GM18505 (cell line): ENCODE measurements at regions not wholly inside any gene's neighbourhood (a gene's known extent, or its start where the extent isn't known, plus 50 kb on each side); places are given as distances from the start of the nearest gene placed in this dataset.
"Not testable (repeated sequence)": the region's sequence is repeated elsewhere in the genome, so short reads cannot be mapped to it uniquely, and the experiment has no call there.

Experiments
- ATAC-seq: cut with Tn5 transposase; IDR thresholded peaks from one replicate; pipeline ENCODE4 v1.9.1; 2021; ENCODE audit not compliant: unreplicated experiment
- POLR2A ChIP-seq: IDR thresholded peaks from 4 replicates; pipeline ENCODE4 v1.6.1; 2011; ENCODE audit warnings: borderline replicate concordance; ENCODE audit not compliant: insufficient read depth, insufficient read length; ENCODE audit errors: extremely low read depth

DNA sequence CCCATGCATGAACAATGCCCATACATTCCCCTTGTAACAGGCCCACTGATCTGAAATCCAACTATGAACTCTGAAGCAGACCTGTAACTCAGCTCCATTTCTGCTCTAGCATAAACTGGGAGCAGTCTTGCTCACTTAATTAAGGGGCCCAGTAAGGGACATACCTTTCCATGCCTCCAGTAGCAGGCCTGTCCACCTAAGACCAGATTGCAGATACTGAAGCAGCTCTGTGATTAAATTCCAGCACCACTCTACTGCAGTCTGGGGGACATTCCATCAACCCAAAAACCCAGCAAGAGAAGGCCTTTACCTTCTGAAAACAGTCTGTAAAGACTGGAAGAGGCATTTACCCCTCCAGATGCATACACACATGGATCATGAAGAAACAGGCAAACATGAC is 162.0 kb upstream of the NEIL3 start:
- no peak for TF ChIP-seq POLR2A
- no peak for ATAC-seq

DNA sequence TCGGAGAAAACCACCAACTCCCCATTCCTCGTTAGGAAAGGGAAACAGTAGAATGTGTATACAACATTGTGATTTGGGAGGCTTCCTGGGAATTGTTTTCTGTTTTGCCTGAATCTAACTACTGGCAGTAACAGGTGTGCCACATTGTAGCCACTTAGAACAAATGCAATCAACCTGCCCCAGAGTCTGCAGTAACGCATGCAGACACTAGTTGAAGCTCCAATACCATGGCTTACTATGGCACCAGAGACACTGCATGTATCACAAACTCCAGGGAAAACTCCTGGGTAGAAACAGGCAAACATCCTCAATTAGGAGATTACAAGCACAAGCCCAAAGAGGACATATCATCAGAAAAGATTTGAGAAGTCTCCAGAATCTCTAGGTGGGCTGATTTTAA is 154.2 kb upstream of the NEIL3 start:
- TF ChIP-seq POLR2A = no peak
- ATAC-seq = no peak

DNA sequence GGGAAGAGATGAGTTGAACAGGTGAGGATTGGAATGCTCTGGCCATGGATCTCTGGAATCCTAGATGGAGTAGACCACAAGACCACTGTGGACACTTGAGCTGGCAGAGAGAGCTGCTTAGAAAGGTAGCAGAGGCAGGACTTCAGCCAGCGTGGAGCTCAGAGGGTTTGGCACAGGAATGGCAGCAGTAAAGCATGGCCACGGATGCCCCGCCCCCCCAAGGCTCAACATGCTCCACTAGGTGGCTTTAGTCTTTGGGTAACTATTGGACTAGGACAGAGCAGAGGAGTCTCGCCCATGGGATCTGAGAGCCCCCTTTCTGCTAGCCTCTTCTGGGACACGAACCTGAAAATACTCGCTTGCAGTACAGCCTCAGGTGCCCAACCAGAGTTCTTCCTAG is 150.1 kb upstream of the NEIL3 start:
- no peak for ATAC-seq
- no peak for TF ChIP-seq POLR2A

DNA sequence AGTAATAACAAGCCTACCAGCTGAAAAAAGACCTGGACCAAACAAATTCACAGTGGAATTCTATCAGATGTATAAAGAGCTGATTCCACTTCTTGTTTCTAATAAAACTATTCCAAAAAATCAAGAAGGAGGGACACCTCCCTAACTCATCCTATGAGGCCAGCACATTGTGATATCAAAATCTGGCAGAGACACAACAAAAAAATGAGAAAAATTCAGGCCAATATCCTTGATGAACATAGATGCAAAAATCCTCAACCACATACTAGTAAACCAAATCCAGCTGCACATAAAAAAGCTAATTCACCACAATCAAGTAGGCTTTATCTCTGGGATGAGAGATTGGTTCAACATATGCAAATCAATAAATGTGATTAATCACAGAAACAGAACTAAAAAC is 147.9 kb upstream of the NEIL3 start:
- ATAC-seq = no peak
- no peak for TF ChIP-seq POLR2A

DNA sequence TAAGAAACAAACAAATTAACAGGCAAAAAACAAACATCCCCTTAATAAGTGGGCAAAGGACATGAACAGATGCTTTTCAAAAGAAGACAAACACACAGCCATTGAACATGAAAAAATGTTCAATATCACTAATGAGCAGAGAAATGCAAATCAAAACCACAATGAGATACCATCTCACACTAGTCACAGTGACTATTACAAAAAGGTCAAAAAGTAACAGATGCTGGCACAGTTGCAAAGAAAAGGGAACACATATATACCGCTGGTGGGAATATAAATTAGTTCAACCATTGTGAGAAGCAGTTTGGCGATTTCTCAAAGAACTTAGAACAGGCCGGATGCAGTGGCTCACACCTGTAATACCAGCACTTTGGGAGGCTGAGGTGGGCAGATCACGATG is 146.1 kb upstream of the NEIL3 start:
- no peak for ATAC-seq
- TF ChIP-seq POLR2A = no peak

DNA sequence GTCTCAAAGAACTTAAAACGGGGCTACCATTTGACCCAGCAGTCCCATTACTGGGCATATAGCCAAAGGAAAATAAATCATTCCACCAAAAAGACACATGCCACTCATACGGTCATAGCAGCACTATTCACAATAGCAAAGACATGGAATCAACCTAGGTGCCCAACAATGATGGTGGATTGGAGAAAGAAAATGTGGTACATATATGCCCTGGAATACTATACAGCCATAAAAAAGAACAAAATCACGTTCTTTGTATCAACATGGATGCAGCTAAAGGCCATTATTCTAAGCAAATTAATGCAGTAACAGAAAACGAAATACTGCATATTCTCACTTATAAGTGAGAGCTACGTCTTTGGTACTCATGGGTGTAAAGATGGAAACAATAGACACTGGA is 138.1 kb upstream of the NEIL3 start:
- no peak for ATAC-seq

DNA sequence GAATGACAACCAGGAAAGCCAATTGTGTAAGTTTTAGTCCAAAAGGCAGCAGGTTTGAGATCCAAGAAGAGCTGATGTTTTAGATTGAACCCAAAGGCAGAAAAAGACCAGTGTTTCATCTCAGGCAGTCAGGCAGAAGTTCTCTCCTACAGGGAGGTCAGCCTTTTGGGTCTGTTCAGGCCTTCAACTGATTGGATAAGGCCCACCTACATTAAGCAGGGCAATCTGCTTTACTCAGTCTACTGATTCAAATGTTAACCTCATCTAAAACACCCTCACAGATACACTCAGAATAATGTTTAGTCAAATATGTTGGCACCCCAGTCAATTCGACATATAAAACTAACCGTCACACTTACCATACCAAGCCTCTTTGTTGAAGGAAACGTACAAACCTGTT is 134.2 kb upstream of the NEIL3 start:
- no peak for ATAC-seq
- no peak for TF ChIP-seq POLR2A

More for the DNA sequence above, 138.1 kb upstream of the NEIL3 start:
- TF ChIP-seq POLR2A = no peak

DNA sequence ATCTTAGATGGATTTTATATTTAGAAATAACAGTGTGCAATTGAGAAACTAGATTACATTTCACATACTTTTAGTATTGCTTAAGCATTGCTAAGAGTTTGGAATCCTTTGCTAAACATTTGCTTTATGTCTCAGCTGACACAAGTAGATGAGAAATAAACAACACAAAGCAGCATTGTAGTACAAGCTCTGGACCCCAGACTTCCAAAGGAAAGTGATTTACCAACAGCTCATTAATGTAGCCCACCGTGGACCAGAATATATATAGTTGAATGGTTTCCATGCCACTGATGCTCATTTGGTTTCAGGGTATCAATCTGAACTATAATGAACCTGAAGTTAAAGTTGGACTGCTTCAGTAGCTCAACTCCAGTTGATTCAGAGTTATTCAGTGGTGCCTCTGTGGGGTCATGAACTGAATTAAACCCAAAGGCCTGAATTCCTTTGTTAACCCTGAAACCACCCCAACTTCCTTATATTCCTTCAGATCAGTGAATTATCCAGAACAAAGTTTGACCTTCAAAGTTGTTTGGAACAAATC is 132.1 kb upstream of the NEIL3 start:
- no peak for ATAC-seq

DNA sequence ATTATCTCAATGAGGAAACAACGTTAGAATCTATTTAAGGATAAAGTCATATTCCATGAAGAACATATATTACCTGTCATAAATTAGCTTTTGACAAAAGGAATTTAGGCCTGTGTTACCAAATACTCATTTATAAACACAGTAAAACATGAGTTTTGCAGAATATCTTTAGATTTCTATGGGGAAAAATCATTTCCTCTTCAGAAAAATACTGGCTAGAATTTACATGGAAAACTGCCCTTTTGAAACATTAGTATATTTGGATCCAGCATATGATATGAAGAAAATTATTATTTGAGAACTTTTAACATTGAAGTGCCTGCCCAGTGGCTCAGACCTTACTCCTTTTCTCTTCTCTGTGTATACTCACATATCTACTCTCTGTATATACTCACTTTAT is 131.4 kb upstream of the NEIL3 start:
- no peak for TF ChIP-seq POLR2A
- ATAC-seq = no peak

More for the DNA sequence above, 132.1 kb upstream of the NEIL3 start:
- no peak for TF ChIP-seq POLR2A

DNA sequence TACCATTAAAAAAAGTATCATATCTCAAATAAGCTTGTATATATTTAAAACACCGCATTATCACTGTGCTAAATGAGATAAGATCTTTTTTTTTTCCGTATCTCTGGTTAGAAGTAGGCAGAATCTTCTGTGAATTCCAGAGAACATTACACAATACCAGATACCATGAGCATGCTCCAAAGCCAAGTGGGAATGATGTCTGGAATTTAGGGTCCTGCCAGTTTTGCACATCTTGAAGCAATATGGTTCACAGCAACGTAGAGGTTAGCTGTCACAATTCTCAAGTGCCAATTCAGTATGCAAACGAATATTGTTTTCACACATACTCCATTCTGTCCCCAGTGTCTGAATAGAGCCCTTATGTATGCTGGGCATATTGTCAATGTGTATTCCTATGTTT is 127.5 kb upstream of the NEIL3 start:
- no peak for TF ChIP-seq POLR2A

DNA sequence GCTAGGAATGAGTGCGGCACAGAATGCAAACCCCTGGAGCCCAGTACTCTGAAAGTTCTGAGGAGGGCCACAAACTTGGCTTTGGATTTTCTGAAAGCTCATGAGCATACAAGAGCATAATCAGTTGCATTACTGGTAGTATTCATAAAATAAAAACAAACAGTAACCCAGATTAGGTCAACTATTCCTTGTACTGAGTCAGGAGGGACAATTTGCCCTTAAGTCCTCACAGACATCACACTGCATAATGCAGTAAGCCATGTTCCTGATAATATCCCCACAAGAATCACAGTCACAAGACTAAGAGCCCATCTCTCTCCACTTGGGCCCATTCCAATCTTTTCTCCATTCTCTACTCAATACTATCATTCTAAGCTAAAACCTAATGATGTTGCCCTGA is 126.9 kb upstream of the NEIL3 start:
- no peak for ATAC-seq
- no peak for TF ChIP-seq POLR2A

More for the DNA sequence above, 127.5 kb upstream of the NEIL3 start:
- ATAC-seq = no peak

DNA sequence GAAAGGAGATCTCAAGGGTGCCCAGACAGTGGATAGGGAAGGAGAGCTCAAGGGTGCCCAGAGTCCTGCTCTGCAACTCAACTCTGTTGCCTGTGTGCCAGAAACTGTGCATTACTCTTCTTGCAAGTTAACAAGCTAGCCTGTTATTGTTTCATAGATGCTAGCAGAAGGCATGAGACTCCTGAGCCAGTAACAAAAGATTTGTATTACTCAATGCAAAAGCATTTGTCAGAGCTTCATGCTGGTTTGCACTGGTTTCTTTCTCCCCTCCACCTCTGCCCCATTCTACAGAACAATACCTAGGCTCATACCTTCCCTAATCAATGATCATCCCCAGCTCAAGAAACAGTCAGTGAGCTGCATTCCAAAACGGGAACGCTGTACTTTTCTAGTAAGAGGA is 124.5 kb upstream of the NEIL3 start:
- no peak for ATAC-seq
- TF ChIP-seq POLR2A = no peak

DNA sequence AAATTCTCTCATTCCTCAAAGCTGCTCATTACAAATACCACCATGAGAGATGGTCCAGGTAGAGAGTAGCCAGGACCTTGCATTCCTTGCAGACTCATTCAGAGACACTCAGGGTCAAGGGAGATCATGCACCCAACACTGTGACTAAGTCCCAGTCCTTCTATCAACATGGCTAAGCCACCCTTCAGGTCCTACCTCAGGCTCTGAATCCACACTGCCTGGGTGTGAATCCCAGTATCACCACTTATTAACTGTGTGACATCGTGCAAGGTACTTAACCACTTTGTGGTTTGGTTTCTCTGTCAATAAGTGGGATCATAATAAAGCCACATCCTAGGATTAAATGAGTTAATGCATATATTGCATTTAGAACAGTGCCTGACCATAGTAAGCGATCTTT is 124.1 kb upstream of the NEIL3 start:
- no peak for ATAC-seq

DNA sequence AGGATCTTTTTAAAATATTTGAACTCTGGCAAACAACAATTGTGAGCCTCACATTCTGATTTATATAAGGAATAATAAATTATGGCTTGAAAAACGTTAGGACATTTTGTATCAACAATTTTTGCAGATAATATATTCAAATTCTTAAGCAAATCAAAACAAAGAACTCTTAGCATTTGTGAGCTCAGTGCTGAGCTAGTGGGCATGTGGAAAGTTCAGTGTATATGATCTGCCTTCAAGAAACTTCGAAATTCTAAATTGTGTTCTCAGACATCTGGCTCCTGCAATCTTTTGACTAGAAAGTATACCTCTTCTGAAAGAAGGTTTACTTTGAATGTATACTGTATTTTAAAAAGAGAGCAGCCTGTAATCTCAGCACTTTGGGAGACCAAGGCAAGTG is 122.3 kb upstream of the NEIL3 start:
- ATAC-seq = no peak
- TF ChIP-seq POLR2A = no peak

More for the DNA sequence above, 124.1 kb upstream of the NEIL3 start:
- no peak for TF ChIP-seq POLR2A

DNA sequence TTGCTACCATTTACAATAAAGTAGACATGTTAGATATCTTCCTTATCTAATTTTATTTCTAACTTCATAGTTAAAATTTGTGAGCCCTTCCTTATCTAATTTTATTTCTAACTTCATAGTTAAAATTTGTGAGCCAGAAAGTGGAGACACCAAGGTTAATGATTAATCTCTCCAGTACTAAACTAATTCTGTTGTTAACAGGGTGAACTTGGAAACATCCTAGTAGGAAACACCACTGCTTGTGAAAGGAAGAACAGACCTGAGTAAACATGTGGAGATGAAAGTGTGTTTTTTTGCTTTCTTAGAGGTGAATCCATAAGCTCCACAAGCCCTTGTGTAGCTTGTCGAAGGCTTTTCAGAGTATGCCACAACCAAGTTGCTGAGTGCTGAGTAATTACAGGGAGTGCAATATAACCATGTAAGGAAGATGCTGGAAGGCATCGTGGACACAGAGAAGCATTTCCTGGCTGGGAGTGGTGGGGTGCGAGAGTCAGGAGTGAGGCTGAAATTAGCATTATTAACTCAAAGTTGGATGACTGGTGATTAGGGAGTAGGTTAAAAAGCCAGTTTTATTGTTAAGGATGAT is 118.6 kb upstream of the NEIL3 start:
- no peak for ATAC-seq
- no peak for TF ChIP-seq POLR2A

DNA sequence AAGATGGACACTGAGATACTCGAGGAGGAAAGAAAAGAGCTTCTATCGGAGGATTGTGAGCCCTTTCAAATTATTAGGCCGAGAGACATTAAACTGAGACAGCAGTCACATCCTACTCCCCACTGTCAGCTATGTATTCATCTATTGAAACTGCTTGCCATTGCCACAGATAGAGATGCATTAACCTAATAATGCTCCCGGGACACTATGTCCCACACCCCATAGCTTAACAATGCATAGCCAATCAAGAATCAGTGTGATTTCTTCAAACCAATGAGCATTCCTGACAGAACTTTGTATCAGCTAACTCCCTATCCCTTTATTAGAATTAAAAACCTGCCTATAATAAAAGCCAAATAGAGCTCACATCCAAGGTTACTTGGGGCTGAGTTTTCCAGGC is 118.1 kb upstream of the NEIL3 start:
- no peak for TF ChIP-seq POLR2A
- ATAC-seq = no peak

DNA sequence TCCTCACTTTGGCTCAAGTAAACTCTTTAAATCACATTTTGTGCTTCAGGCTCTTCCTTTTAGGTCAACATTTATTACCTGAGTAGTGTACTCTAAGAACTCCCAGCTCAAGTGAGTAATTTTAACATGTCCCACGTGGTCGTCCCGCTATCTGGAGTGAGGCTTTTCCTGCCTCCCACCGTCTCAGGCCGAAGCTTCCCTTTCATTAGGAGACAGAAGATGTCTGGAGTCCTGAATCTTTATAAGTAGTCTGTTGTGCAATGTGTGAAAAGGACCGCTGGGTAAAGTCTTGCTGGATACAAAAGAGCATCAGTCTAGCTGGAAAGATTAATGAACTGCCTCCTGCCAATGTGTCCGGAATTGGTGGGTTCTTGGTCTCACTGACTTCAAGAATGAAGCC is 117.7 kb upstream of the NEIL3 start:
- no peak for ATAC-seq
- TF ChIP-seq POLR2A = no peak

DNA sequence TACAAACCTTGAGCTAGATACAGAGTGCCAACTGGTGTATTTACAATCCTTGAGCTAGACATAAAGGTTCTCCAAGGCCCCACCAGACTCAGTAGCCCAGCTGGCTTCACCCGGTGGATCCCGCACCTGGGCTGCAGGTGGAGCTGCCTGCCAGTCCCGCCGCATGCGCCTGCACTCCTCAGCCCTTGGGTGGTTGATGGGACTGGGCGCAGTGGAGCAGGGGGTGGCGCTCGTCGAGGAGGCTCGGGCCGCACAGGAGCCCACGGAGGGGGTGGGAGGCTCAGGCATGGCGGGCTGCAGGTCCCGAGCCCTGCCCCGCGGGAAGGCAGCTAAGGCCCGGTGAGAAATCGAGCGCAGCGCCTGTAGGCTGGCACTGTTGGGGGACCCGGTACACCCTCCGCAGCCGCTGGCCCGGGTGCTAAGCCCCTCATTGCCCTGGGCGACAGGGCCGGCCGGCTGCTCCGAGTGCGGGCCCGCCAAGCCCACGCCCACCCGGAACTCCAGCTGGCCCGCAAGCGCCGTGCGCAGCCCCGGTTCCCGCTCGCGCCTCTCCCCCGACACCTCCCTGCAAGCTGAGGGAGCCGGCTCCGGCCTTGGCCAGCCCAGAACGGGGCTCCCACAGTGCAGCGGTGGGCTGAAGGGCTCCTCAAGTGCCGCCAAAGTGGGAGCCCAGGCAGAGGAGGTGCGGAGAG is 116.5 kb upstream of the NEIL3 start:
- not testable (repeated sequence) for ATAC-seq
